ENCODE measurements at regions not wholly inside any gene's neighbourhood (a gene's known extent, or its start where the extent isn't known, plus 50 kb on each side); places are given as distances from the start of the nearest gene placed in this dataset.
A peak's percentile ranks its signal among the peaks of the same experiment; 100 is the strongest.

DNA sequence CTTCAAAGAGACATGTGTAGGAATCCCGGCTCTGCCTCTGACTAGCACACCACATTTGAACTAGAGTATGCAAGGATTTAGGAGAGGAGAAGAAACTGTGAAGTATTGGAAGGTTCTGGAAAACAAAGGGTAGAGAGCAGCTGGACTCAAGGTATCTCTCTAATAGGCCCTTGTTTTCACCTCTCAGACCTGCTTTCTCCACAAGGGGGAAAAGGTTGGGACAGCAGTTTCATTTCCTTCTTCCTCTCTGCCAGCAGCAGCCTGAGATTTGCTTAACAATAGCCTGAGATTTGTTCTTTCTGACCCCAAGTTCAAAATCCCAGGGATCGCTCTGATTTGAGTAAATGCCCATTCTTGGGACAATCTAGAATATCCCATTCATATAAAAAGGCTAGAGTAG, 430.6 kb upstream of the MCTP2 start:
- TF ChIP-seq, protein P1, sequence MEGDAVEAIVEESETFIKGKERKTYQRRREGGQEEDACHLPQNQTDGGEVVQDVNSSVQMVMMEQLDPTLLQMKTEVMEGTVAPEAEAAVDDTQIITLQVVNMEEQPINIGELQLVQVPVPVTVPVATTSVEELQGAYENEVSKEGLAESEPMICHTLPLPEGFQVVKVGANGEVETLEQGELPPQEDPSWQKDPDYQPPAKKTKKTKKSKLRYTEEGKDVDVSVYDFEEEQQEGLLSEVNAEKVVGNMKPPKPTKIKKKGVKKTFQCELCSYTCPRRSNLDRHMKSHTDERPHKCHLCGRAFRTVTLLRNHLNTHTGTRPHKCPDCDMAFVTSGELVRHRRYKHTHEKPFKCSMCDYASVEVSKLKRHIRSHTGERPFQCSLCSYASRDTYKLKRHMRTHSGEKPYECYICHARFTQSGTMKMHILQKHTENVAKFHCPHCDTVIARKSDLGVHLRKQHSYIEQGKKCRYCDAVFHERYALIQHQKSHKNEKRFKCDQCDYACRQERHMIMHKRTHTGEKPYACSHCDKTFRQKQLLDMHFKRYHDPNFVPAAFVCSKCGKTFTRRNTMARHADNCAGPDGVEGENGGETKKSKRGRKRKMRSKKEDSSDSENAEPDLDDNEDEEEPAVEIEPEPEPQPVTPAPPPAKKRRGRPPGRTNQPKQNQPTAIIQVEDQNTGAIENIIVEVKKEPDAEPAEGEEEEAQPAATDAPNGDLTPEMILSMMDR (IDR thresholded peaks at IDR 0.05; ENCODE audit: borderline replicate concordance, extremely low read depth, low read length, poor library complexity, severe bottlenecking) = peak; percentile 21
- no peak for TF ChIP-seq EZH2 (IDR thresholded peaks at IDR 0.05; ENCODE audit: borderline replicate concordance, low read depth, low read length, severe bottlenecking)
